GM21529 (cell line): ENCODE measurements at regions not wholly inside any gene's neighbourhood (a gene's known extent, or its start where the extent isn't known, plus 50 kb on each side); places are given as distances from the start of the nearest gene placed in this dataset.

Experiments used
- ATAC-seq: cut with Tn5 transposase; IDR thresholded peaks from one replicate; pipeline ENCODE4 v1.9.1; 2021; ENCODE audit not compliant: unreplicated experiment

GRCh38 chr11:103848686-103849085 is 187.8 kb upstream of the DDI1 start:
- ATAC-seq = no peak

DNA sequence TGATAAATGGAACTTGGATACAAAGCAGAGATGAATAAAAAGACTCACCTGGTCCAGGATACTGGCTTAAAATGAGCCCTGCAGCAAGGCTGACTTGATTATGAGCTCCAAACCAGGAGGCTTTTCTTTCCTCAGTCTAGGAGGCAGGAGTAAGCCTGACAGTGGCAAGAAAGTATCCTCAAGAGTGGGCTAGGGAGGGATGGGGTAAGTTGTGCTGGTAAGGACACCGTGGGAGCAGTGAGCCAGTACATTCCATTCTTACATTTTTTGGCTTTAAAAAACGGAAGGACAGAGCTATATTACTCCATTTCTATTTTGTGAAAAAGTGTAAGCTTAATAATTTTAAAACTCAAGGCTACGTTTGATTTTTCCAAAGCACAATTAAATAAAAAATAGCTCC is 187.1 kb upstream of the DDI1 start:
- no peak for ATAC-seq

- no peak for ATAC-seq
Observed at GRCh38 chr11:103850419-103851165, 185.8 kb upstream of the DDI1 start.

GRCh38 chr11:103851166-103851651 is 185.2 kb upstream of the DDI1 start:
- ATAC-seq = no peak
